MCF 10A (cell line): ENCODE measurements at regions not wholly inside any gene's neighbourhood (a gene's known extent, or its start where the extent isn't known, plus 50 kb on each side); places are given as distances from the start of the nearest gene placed in this dataset.
"Not testable (repeated sequence)": the region's sequence is repeated elsewhere in the genome, so short reads cannot be mapped to it uniquely, and the experiment has no call there.

Experiments used
- BruUV-seq: library from RNA; stranded (reverse); fragments of 400-500 nt; replicated peaks from 2 replicates; lab custom pipeline; 2021; lab: Mats Ljungman, UMichigan
- CTCF ChIA-PET: fragments of 300-600 bp; sonication (Branson Sonifier 250); formaldehyde crosslinking; extraction: SDS; loops from one replicate; lab custom pipeline; 2021; ENCODE audit warnings: antibody characterized with exemption, inconsistent platforms; lab: Yijun Ruan, JAX
- POLR2A ChIA-PET: fragments of 300-600, 350-650 bp; sonication (Branson Sonifier 250); formaldehyde crosslinking; extraction: SDS; loops from one replicate; lab custom pipeline; 2020; ENCODE audit warnings: antibody characterized with exemption, inconsistent platforms; lab: Yijun Ruan, JAX
- DNase-seq: peaks from one replicate; pipeline ENCODE4 v3.0.0-alpha.2; 2018; ENCODE audit not compliant: unreplicated experiment
- H3K27ac Mint-ChIP-seq: one replicate; pipeline ENCODE4 v1.8.0; 2022; ENCODE audit warnings: mild to moderate bottlenecking, low read depth, mixed read lengths; ENCODE audit not compliant: unreplicated experiment
- H3K27me3 Mint-ChIP-seq: one replicate; pipeline ENCODE4 v1.8.0; 2022; ENCODE audit warnings: mixed read lengths; ENCODE audit not compliant: insufficient read depth, unreplicated experiment
- H3K36me3 Mint-ChIP-seq: one replicate; pipeline ENCODE4 v1.8.0; 2022; ENCODE audit warnings: mild to moderate bottlenecking, moderate library complexity, mixed read lengths; ENCODE audit not compliant: insufficient read depth, unreplicated experiment
- H3K4me1 Mint-ChIP-seq: one replicate; pipeline ENCODE4 v1.8.0; 2022; ENCODE audit warnings: mixed read lengths; ENCODE audit not compliant: insufficient read depth, unreplicated experiment
- H3K4me3 Mint-ChIP-seq: one replicate; pipeline ENCODE4 v1.8.0; 2022; ENCODE audit warnings: mild to moderate bottlenecking, moderate library complexity, mixed read lengths; ENCODE audit not compliant: unreplicated experiment
- H3K9me3 Mint-ChIP-seq: one replicate; pipeline ENCODE4 v1.8.0; 2022; ENCODE audit warnings: mixed read lengths; ENCODE audit not compliant: unreplicated experiment
- intact Hi-C: fragments of 100-400 bp; cut with micrococcal nuclease; formaldehyde crosslinking; loops from 2 replicates; pipeline ENCODE4 v1.14.1; 2022
- TF ChIP-seq, protein P1 (sequence below): fragments of 200-600 bp; IDR thresholded peaks from one replicate; pipeline ENCODE4 v1.8.0; 2022; ENCODE audit warnings: antibody characterized with exemption, mild to moderate bottlenecking; ENCODE audit not compliant: unreplicated experiment

DNA sequence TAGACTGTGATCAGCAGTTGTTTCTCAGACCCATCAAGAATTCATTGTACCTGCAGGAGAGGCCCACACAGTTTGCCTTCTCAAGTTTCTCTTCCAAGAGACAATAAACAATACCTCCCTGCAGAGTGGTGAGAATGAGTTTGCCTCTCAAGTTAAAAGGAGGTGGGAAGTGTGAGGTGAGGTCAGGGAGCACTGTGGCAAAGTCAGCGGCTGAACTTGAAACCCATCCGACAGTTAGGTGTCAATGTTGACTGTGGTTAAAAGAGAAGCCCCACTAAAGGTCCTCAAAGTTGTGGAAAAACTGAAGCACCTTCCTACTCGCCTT lies 72.9 kb upstream of the TSC22D1 start:
- intact Hi-C loops, result no loop called here
- no peak overlapping the region for H3K4me3 Mint-ChIP-seq
- H3K36me3 Mint-ChIP-seq, result no peaks in the 10 kb centered on the region
- TF ChIP-seq, protein P1, sequence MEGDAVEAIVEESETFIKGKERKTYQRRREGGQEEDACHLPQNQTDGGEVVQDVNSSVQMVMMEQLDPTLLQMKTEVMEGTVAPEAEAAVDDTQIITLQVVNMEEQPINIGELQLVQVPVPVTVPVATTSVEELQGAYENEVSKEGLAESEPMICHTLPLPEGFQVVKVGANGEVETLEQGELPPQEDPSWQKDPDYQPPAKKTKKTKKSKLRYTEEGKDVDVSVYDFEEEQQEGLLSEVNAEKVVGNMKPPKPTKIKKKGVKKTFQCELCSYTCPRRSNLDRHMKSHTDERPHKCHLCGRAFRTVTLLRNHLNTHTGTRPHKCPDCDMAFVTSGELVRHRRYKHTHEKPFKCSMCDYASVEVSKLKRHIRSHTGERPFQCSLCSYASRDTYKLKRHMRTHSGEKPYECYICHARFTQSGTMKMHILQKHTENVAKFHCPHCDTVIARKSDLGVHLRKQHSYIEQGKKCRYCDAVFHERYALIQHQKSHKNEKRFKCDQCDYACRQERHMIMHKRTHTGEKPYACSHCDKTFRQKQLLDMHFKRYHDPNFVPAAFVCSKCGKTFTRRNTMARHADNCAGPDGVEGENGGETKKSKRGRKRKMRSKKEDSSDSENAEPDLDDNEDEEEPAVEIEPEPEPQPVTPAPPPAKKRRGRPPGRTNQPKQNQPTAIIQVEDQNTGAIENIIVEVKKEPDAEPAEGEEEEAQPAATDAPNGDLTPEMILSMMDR, result no peak
- no TSS peak for BruUV-seq
- H3K27ac Mint-ChIP-seq, result no peak overlapping the region
- no peaks in the 10 kb centered on the region for H3K4me1 Mint-ChIP-seq
- ChIA-PET POLR2A (no interaction called here), CTCF (interaction anchor here (0.8 kb wide), 1 partner anchor 75 kb away, joined by 3 read pairs; no protein-coding TSS in a partner anchor)
- no peaks in the 10 kb centered on the region for H3K27me3 Mint-ChIP-seq
- H3K9me3 Mint-ChIP-seq, result no peaks in the 10 kb centered on the region
- no peak for DNase-seq

DNA sequence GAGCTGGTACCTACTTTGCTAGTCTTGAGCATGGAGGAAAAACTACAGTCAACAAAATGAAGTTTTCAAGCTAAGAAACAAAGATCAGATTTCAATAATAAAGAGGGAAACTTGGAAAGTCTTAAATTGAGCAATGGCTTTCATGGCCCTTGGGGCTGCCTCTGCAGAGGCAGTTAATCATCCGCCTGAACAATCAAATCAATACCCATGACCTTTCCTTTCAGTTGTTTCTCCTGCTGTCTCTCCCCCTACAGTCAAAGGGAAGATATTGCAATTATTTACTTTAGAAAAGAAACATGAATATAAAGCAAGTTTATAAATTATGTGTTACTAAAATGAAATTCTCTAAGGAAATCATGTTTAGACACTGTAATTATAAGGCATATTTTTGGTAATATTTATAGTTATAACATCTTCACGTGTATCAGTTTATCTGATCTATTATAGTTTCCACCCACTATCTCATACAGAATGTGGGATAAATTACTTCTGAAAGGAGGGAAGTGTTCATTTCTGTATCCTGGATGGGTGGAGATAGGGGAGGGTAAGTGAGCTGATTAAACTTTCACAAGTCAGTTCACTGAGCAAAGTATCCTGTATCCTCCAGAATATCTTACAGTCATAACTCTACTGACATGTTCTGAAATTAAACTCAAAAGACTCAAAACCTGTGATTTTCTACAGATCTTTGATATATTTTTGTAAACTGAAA lies 72.4 kb upstream of the TSC22D1 start:
- Mint-ChIP-seq H3K9me3 (no peaks in the 10 kb centered on the region), H3K27me3 (no peaks in the 10 kb centered on the region), H3K4me1 (no peaks in the 10 kb centered on the region), H3K36me3 (no peaks in the 10 kb centered on the region), H3K4me3 (no peak overlapping the region), H3K27ac (no peak overlapping the region)
- TF ChIP-seq, protein P1, result peak; percentile 27
- CTCF ChIA-PET, result interaction anchor here (0.8 kb wide), 2 partner anchors 74 to 157 kb away, joined by 3 to 4 read pairs; no protein-coding TSS in a partner anchor
- intact Hi-C loops, result no loop called here
- no TSS peak for BruUV-seq
- peak; percentile 21 for DNase-seq
- POLR2A ChIA-PET, result no interaction called here

DNA sequence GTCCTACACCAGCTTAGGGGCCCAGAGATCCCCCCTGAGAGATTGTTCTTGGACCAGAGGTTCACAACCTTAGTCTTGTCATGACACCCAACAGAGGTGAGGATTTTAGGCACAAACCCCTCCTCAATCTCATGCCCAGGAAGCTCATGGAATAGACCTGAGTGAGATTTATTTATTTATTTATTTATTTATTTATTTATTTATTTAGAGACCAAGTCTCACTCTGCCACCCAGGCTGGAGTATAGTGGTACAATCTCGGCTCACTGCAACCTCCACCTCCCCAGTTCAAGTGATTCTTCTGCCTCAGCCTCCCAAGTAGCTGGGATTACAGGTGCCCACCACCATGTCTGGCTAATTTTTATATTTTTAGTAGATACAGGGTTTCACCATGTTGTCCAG lies 71.4 kb upstream of the TSC22D1 start:
- H3K4me3 Mint-ChIP-seq, intact Hi-C loops: not testable (repeated sequence)
- CTCF ChIA-PET, result interaction anchor here (0.6 to 1.0 kb wide), 4 partner anchors 41 to 1364 kb away, joined by 3 to 6 read pairs (median 4); no protein-coding TSS in a partner anchor

DNA sequence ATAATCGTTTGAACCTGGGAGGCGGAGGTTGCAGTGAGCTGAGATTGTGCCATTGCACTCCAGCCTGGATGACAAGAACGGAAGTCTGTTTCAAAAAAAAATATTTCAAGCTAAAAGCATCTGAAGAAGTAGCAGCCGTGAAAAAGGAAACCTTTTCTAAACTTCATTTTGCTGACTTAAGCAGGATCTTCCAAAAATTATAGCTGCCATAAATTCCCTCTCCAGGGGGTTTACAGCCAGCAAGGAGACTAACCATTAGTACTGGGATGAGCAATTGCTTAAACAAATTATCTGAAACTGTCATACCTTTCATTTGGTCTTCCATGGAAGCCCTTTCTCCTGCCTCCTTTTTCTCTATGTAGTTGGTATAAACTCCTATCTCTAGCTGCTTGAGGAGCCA lies 69.9 kb upstream of the TSC22D1 start:
- TF ChIP-seq, protein P1, result no peak
- ChIA-PET CTCF (interaction anchor here (0.6 kb wide), 1 partner anchor 324 kb away, joined by 3 read pairs; no protein-coding TSS in a partner anchor), POLR2A (no interaction called here)
- no peaks in the 10 kb centered on the region for H3K27me3 Mint-ChIP-seq
- BruUV-seq, result no TSS peak
- H3K4me3 Mint-ChIP-seq, result no peak overlapping the region
- intact Hi-C loops, result no loop called here
- no peaks in the 10 kb centered on the region for H3K4me1 Mint-ChIP-seq
- no peaks in the 10 kb centered on the region for H3K36me3 Mint-ChIP-seq
- H3K9me3 Mint-ChIP-seq, result no peaks in the 10 kb centered on the region
- no peak for DNase-seq
- no peak overlapping the region for H3K27ac Mint-ChIP-seq

More for the DNA sequence above, 71.4 kb upstream of the TSC22D1 start:
- not testable (repeated sequence) for H3K36me3 Mint-ChIP-seq, H3K27ac Mint-ChIP-seq, H3K4me1 Mint-ChIP-seq, H3K27me3 Mint-ChIP-seq, BruUV-seq, H3K9me3 Mint-ChIP-seq, DNase-seq
- POLR2A ChIA-PET, result interaction anchor here (0.7 kb wide), 1 partner anchor 148 kb away, joined by 4 read pairs; no protein-coding TSS in a partner anchor
